ENCODE measurements at regions not wholly inside any gene's neighbourhood (a gene's known extent, or its start where the extent isn't known, plus 50 kb on each side); places are given as distances from the start of the nearest gene placed in this dataset.

- no peaks in the 10 kb centered on the region for H3K36me3 ChIP-seq (ENCODE audit: control insufficient read depth, insufficient read depth, low read length)
- FAIRE-seq: no peak
- no peak overlapping the region for H3K4me3 ChIP-seq (ENCODE audit: low read depth, low read length)
- H3K27me3 ChIP-seq (ENCODE audit: control insufficient read depth, insufficient read depth, low read length): no peaks in the 10 kb centered on the region
- no peak for TF ChIP-seq CTCF (IDR thresholded peaks at IDR 0.05; ENCODE audit: insufficient read depth, low read length, severe bottlenecking)
- DNase-seq (ENCODE audit: low read depth): no peak
Measured at GRCh38 chr2:49240608-49241007, 86.3 kb upstream of the FSHR start.

- H3K4me3 ChIP-seq (ENCODE audit: low read depth, low read length): no peak overlapping the region
- FAIRE-seq (no peak), DNase-seq (ENCODE audit: low read depth) (no peak)
- no peaks in the 10 kb centered on the region for H3K27me3 ChIP-seq (ENCODE audit: control insufficient read depth, insufficient read depth, low read length)
- no peak for TF ChIP-seq CTCF (IDR thresholded peaks at IDR 0.05; ENCODE audit: insufficient read depth, low read length, severe bottlenecking)
- H3K36me3 ChIP-seq (ENCODE audit: control insufficient read depth, insufficient read depth, low read length): no peaks in the 10 kb centered on the region
Measured at GRCh38 chr2:49238604-49238960, 84.3 kb upstream of the FSHR start.

- no peak for TF ChIP-seq CTCF (IDR thresholded peaks at IDR 0.05; ENCODE audit: insufficient read depth, low read length, severe bottlenecking)
- Histone ChIP-seq H3K36me3 (ENCODE audit: control insufficient read depth, insufficient read depth, low read length) (no peaks in the 10 kb centered on the region), H3K27me3 (ENCODE audit: control insufficient read depth, insufficient read depth, low read length) (no peaks in the 10 kb centered on the region), H3K4me3 (ENCODE audit: low read depth, low read length) (no peak overlapping the region)
- FAIRE-seq: no peak
- DNase-seq (ENCODE audit: low read depth): no peak
Measured at GRCh38 chr2:49237867-49238603, 83.7 kb upstream of the FSHR start.

GRCh38 chr2:49236316-49236715 lies 82.0 kb upstream of the FSHR start:
- Histone ChIP-seq H3K4me3 (ENCODE audit: low read depth, low read length) (no peak overlapping the region), H3K36me3 (ENCODE audit: control insufficient read depth, insufficient read depth, low read length) (no peaks in the 10 kb centered on the region), H3K27me3 (ENCODE audit: control insufficient read depth, insufficient read depth, low read length) (no peaks in the 10 kb centered on the region)
- no peak for TF ChIP-seq CTCF (IDR thresholded peaks at IDR 0.05; ENCODE audit: insufficient read depth, low read length, severe bottlenecking)
- no peak for DNase-seq (ENCODE audit: low read depth)
- FAIRE-seq: no peak

GRCh38 chr2:49226360-49226759 lies 72.0 kb upstream of the FSHR start:
- TF ChIP-seq CTCF (IDR thresholded peaks at IDR 0.05; ENCODE audit: insufficient read depth, low read length, severe bottlenecking): no peak
- Histone ChIP-seq H3K27me3 (ENCODE audit: control insufficient read depth, insufficient read depth, low read length) (no peaks in the 10 kb centered on the region), H3K36me3 (ENCODE audit: control insufficient read depth, insufficient read depth, low read length) (no peaks in the 10 kb centered on the region), H3K4me3 (ENCODE audit: low read depth, low read length) (no peak overlapping the region)
- no peak for DNase-seq (ENCODE audit: low read depth)
- no peak for FAIRE-seq

GRCh38 chr2:49225126-49225525 lies 70.8 kb upstream of the FSHR start:
- Histone ChIP-seq H3K27me3 (ENCODE audit: control insufficient read depth, insufficient read depth, low read length) (no peaks in the 10 kb centered on the region), H3K4me3 (ENCODE audit: low read depth, low read length) (no peak overlapping the region), H3K36me3 (ENCODE audit: control insufficient read depth, insufficient read depth, low read length) (no peaks in the 10 kb centered on the region)
- DNase-seq (ENCODE audit: low read depth): no peak
- TF ChIP-seq CTCF (IDR thresholded peaks at IDR 0.05; ENCODE audit: insufficient read depth, low read length, severe bottlenecking): no peak
- no peak for FAIRE-seq

Measured in bronchial epithelial cell (primary cell).